ENCODE measurements at regions not wholly inside any gene's neighbourhood (a gene's known extent, or its start where the extent isn't known, plus 50 kb on each side); places are given as distances from the start of the nearest gene placed in this dataset.
A peak's percentile ranks its signal among the peaks of the same experiment; 100 is the strongest.

GRCh38 chr7:138285129-138285528 is 174.9 kb upstream of the TRIM24 start:
- DNase-seq (no peak), ATAC-seq (replicated peaks in 1 of 2) (no peak)
- peaks cover 0 to 1% of the 10 kb centered on the region in 2 donors for H3K36me3 Mint-ChIP-seq (ENCODE audit: insufficient read depth in 2 of 2)
- H3K4me1 Mint-ChIP-seq (ENCODE audit: low read depth) = no peaks in the 10 kb centered on the region
- no peak overlapping the region for H3K27ac Mint-ChIP-seq
- no peaks in the 10 kb centered on the region for H3K27me3 Mint-ChIP-seq (ENCODE audit: low read depth)
- H3K4me3 Mint-ChIP-seq = no peak overlapping the region
- peaks cover 5 to 6% of the 10 kb centered on the region in 2 donors for H3K9me3 Mint-ChIP-seq

GRCh38 chr7:138286846-138287245 is 173.2 kb upstream of the TRIM24 start:
- Mint-ChIP-seq H3K4me3 (no peak overlapping the region), H3K9me3 (peaks cover 6 to 9% of the 10 kb centered on the region in 2 donors), H3K27ac (no peak overlapping the region), H3K4me1 (ENCODE audit: low read depth) (no peaks in the 10 kb centered on the region), H3K36me3 (ENCODE audit: insufficient read depth in 2 of 2) (peaks cover 1 to 3% of the 10 kb centered on the region in 2 donors), H3K27me3 (ENCODE audit: low read depth) (no peaks in the 10 kb centered on the region)
- no peak for ATAC-seq (replicated peaks in 1 of 2)
- no peak for DNase-seq

GRCh38 chr7:138287549-138287948 is 172.5 kb upstream of the TRIM24 start:
- DNase-seq (no peak), ATAC-seq (replicated peaks in 1 of 2) (no peak)
- H3K27ac Mint-ChIP-seq = no peak overlapping the region
- no peaks in the 10 kb centered on the region for H3K4me1 Mint-ChIP-seq (ENCODE audit: low read depth)
- H3K9me3 Mint-ChIP-seq = peaks cover 6 to 9% of the 10 kb centered on the region in 2 donors
- H3K27me3 Mint-ChIP-seq (ENCODE audit: low read depth) = no peaks in the 10 kb centered on the region
- H3K4me3 Mint-ChIP-seq = no peak overlapping the region
- peaks cover 1 to 3% of the 10 kb centered on the region in 2 donors for H3K36me3 Mint-ChIP-seq (ENCODE audit: insufficient read depth in 2 of 2)

- no peaks in the 10 kb centered on the region for H3K27me3 Mint-ChIP-seq (ENCODE audit: low read depth)
- H3K27ac Mint-ChIP-seq = no peak overlapping the region
These were observed 171.0 kb upstream of the TRIM24 start for GRCh38 chr7:138289082-138289481.

GRCh38 chr7:138289864-138290263 is 170.2 kb upstream of the TRIM24 start:
- H3K27ac Mint-ChIP-seq = no peak overlapping the region
- ATAC-seq (replicated peaks in 1 of 2) (no peak), DNase-seq (no peak)
- H3K36me3 Mint-ChIP-seq (ENCODE audit: insufficient read depth in 2 of 2) = peaks cover 1 to 3% of the 10 kb centered on the region in 2 donors
- peaks cover 6 to 9% of the 10 kb centered on the region in 2 donors for H3K9me3 Mint-ChIP-seq
- no peak overlapping the region for H3K4me3 Mint-ChIP-seq
- no peaks in the 10 kb centered on the region for H3K27me3 Mint-ChIP-seq (ENCODE audit: low read depth)
- H3K4me1 Mint-ChIP-seq (ENCODE audit: low read depth) = no peaks in the 10 kb centered on the region

More at GRCh38 chr7:138289082-138289481, 171.0 kb upstream of the TRIM24 start:
- H3K4me1 Mint-ChIP-seq (ENCODE audit: low read depth) = no peaks in the 10 kb centered on the region
- ATAC-seq (replicated peaks in 1 of 2) = no peak
- H3K4me3 Mint-ChIP-seq = no peak overlapping the region
- peaks cover 6 to 9% of the 10 kb centered on the region in 2 donors for H3K9me3 Mint-ChIP-seq
- no peak for DNase-seq
- H3K36me3 Mint-ChIP-seq (ENCODE audit: insufficient read depth in 2 of 2) = peaks cover 1 to 3% of the 10 kb centered on the region in 2 donors

GRCh38 chr7:138292951-138293350 is 167.1 kb upstream of the TRIM24 start:
- ATAC-seq (replicated peaks in 1 of 2) (no peak), DNase-seq (no peak)
- Mint-ChIP-seq H3K4me3 (no peak overlapping the region), H3K4me1 (ENCODE audit: low read depth) (no peaks in the 10 kb centered on the region), H3K36me3 (ENCODE audit: insufficient read depth in 2 of 2) (peaks cover 1 to 3% of the 10 kb centered on the region in 2 donors), H3K27ac (no peak overlapping the region), H3K27me3 (ENCODE audit: low read depth) (no peaks in the 10 kb centered on the region), H3K9me3 (peaks cover 6 to 9% of the 10 kb centered on the region in 2 donors)

GRCh38 chr7:138295049-138295637 is 164.9 kb upstream of the TRIM24 start:
- no peak overlapping the region for H3K4me3 Mint-ChIP-seq
- no peaks in the 10 kb centered on the region for H3K4me1 Mint-ChIP-seq (ENCODE audit: low read depth)
- ATAC-seq (replicated peaks in 1 of 2) = no peak
- H3K36me3 Mint-ChIP-seq (ENCODE audit: insufficient read depth in 2 of 2) = peaks cover 0 to 3% of the 10 kb centered on the region in 2 donors
- DNase-seq = no peak
- H3K27me3 Mint-ChIP-seq (ENCODE audit: low read depth) = no peaks in the 10 kb centered on the region
- no peak overlapping the region for H3K27ac Mint-ChIP-seq
- peaks cover 0 to 5% of the 10 kb centered on the region in 2 donors for H3K9me3 Mint-ChIP-seq

- Mint-ChIP-seq H3K27me3 (ENCODE audit: low read depth) (no peaks in the 10 kb centered on the region), H3K4me3 (no peak overlapping the region), H3K4me1 (ENCODE audit: low read depth) (no peaks in the 10 kb centered on the region), H3K27ac (no peak overlapping the region), H3K9me3 (no peaks in the 10 kb centered on the region), H3K36me3 (ENCODE audit: insufficient read depth in 2 of 2) (no peaks in the 10 kb centered on the region)
- ATAC-seq (replicated peaks in 1 of 2) (no peak), DNase-seq (no peak)
These were observed 162.5 kb upstream of the TRIM24 start for GRCh38 chr7:138297526-138297925.

- H3K4me3 Mint-ChIP-seq = no peak overlapping the region
- ATAC-seq (replicated peaks in 1 of 2) = no peak
- no peaks in the 10 kb centered on the region for H3K4me1 Mint-ChIP-seq (ENCODE audit: low read depth)
- no peaks in the 10 kb centered on the region for H3K36me3 Mint-ChIP-seq (ENCODE audit: insufficient read depth in 2 of 2)
- DNase-seq = no peak
- H3K9me3 Mint-ChIP-seq = no peaks in the 10 kb centered on the region
- H3K27ac Mint-ChIP-seq = no peak overlapping the region
- no peaks in the 10 kb centered on the region for H3K27me3 Mint-ChIP-seq (ENCODE audit: low read depth)
These were observed 161.0 kb upstream of the TRIM24 start for GRCh38 chr7:138299066-138299465.

GRCh38 chr7:138303230-138304070 is 156.6 kb upstream of the TRIM24 start:
- ATAC-seq (replicated peaks in 1 of 2) = no peak
- H3K27ac Mint-ChIP-seq = no peak overlapping the region

GRCh38 chr7:138304071-138304320 is 156.1 kb upstream of the TRIM24 start:
- DNase-seq (no peak), ATAC-seq (replicated peaks in 1 of 2) (no peak)
- Mint-ChIP-seq H3K4me3 (no peak overlapping the region), H3K27ac (no peak overlapping the region), H3K9me3 (no peaks in the 10 kb centered on the region), H3K36me3 (ENCODE audit: insufficient read depth in 2 of 2) (no peaks in the 10 kb centered on the region), H3K4me1 (ENCODE audit: low read depth) (no peaks in the 10 kb centered on the region), H3K27me3 (ENCODE audit: low read depth) (no peaks in the 10 kb centered on the region)

More at GRCh38 chr7:138303230-138304070, 156.6 kb upstream of the TRIM24 start:
- no peak overlapping the region for H3K4me3 Mint-ChIP-seq
- no peaks in the 10 kb centered on the region for H3K27me3 Mint-ChIP-seq (ENCODE audit: low read depth)
- no peaks in the 10 kb centered on the region for H3K36me3 Mint-ChIP-seq (ENCODE audit: insufficient read depth in 2 of 2)
- no peak for DNase-seq
- no peaks in the 10 kb centered on the region for H3K9me3 Mint-ChIP-seq
- H3K4me1 Mint-ChIP-seq (ENCODE audit: low read depth) = no peaks in the 10 kb centered on the region

- H3K4me1 Mint-ChIP-seq (ENCODE audit: low read depth) = no peaks in the 10 kb centered on the region
- no peaks in the 10 kb centered on the region for H3K9me3 Mint-ChIP-seq
- no peak overlapping the region for H3K4me3 Mint-ChIP-seq
- ATAC-seq (replicated peaks in 1 of 2) (no peak), DNase-seq (no peak)
- no peaks in the 10 kb centered on the region for H3K36me3 Mint-ChIP-seq (ENCODE audit: insufficient read depth in 2 of 2)
- no peaks in the 10 kb centered on the region for H3K27me3 Mint-ChIP-seq (ENCODE audit: low read depth)
- H3K27ac Mint-ChIP-seq = peak overlapping the region; percentile 55
These were observed 152.4 kb upstream of the TRIM24 start for GRCh38 chr7:138307633-138308032.

GRCh38 chr7:138308136-138308535 is 151.9 kb upstream of the TRIM24 start:
- Mint-ChIP-seq H3K9me3 (no peaks in the 10 kb centered on the region), H3K4me3 (no peak overlapping the region), H3K27ac (no peak overlapping the region), H3K27me3 (ENCODE audit: low read depth) (no peaks in the 10 kb centered on the region), H3K4me1 (ENCODE audit: low read depth) (no peaks in the 10 kb centered on the region), H3K36me3 (ENCODE audit: insufficient read depth in 2 of 2) (no peaks in the 10 kb centered on the region)
- ATAC-seq (replicated peaks in 1 of 2) = no peak
- DNase-seq = no peak

GRCh38 chr7:138309186-138309585 is 150.9 kb upstream of the TRIM24 start:
- no peak overlapping the region for H3K4me3 Mint-ChIP-seq

More at GRCh38 chr7:138309186-138309585, 150.9 kb upstream of the TRIM24 start:
- Mint-ChIP-seq H3K27me3 (ENCODE audit: low read depth) (no peaks in the 10 kb centered on the region), H3K4me1 (ENCODE audit: low read depth) (peaks cover 3% of the 10 kb centered on the region), H3K36me3 (ENCODE audit: insufficient read depth in 2 of 2) (no peaks in the 10 kb centered on the region), H3K9me3 (no peaks in the 10 kb centered on the region), H3K27ac (no peak overlapping the region)
- DNase-seq (no peak), ATAC-seq (replicated peaks in 1 of 2) (no peak)
